ENCODE measurements at regions not wholly inside any gene's neighbourhood (a gene's known extent, or its start where the extent isn't known, plus 50 kb on each side); places are given as distances from the start of the nearest gene placed in this dataset.

DNA sequence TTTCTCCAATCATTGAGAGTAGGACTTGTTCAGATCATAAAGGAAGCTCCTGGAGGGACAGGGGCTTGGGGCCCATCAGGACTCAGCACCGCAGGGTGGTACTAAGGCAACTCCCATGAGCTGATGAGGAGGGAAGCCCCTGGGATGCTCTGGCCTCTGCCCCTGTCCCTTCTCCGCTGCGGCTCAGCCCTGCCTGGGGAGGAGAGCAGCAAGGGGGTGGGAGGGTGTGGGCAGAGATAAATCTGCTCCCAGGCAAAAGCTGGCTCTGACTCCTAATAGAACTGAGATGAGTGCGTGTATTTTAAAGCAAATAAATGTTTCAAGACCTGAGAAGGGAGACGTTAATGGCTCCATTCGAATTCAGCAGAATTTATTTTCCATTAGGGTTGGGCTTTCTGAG, 52.0 kb upstream of the CHST11 start:
- TF ChIP-seq, protein P1, sequence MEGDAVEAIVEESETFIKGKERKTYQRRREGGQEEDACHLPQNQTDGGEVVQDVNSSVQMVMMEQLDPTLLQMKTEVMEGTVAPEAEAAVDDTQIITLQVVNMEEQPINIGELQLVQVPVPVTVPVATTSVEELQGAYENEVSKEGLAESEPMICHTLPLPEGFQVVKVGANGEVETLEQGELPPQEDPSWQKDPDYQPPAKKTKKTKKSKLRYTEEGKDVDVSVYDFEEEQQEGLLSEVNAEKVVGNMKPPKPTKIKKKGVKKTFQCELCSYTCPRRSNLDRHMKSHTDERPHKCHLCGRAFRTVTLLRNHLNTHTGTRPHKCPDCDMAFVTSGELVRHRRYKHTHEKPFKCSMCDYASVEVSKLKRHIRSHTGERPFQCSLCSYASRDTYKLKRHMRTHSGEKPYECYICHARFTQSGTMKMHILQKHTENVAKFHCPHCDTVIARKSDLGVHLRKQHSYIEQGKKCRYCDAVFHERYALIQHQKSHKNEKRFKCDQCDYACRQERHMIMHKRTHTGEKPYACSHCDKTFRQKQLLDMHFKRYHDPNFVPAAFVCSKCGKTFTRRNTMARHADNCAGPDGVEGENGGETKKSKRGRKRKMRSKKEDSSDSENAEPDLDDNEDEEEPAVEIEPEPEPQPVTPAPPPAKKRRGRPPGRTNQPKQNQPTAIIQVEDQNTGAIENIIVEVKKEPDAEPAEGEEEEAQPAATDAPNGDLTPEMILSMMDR (IDR thresholded peaks at IDR 0.05; ENCODE audit: insufficient read depth, low read depth, low read length) = no peak
- TF ChIP-seq EZH2 (IDR thresholded peaks at IDR 0.05; ENCODE audit: insufficient read depth, low read length) = no peak

All from astrocyte (in vitro differentiated cells and primary cell).